ENCODE measurements at regions not wholly inside any gene's neighbourhood (a gene's known extent, or its start where the extent isn't known, plus 50 kb on each side); places are given as distances from the start of the nearest gene placed in this dataset.
"Not testable (repeated sequence)": the region's sequence is repeated elsewhere in the genome, so short reads cannot be mapped to it uniquely, and the experiment has no call there.

DNA sequence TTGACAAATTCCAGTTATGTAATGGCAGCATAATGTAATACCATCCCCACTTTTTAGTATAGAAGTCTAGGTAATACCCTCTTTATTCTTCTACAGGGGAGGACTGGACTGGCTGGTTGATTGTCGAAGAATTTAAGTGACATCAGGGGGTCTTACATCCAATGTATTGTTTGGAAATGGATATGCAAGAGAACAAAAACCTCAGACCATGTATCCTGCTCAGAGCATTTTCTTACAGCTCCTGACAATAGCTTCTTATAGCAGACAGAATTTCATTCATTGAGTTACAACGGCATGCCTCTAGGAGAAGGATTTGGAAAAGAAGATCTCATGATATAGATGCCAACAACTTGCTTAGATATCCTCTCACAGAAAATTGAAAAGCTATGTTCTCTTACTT, 2032.3 kb downstream of the EFNA5 start:
- DNase-seq = no peak

- DNase-seq = no peak
Observed at GRCh38 chr5:105632043-105632442, 2038.7 kb downstream of the EFNA5 start.

GRCh38 chr5:105630803-105631202, 2039.9 kb downstream of the EFNA5 start:
- no peak for DNase-seq

DNA sequence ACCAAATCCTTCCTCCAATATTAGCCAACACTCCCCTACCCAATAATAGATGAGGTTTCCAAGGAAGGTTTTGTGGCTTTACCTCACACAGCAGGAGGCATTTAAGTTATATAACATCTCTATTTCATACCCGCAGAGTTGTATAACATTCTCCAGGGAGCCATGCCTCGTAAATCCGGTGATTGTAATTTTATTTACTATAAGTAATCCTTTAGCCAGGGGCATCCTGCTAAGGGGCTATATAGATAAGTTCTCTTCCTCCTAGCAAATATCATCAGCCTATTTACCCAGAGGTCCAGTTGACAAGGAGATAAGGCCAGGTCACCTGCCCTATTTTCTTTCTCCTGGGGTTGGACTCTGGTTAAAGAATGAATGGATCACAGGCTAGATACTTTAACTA, 2051.0 kb downstream of the EFNA5 start:
- no peak for DNase-seq

- DNase-seq = no peak
Observed at GRCh38 chr5:105617436-105618215, 2053.1 kb downstream of the EFNA5 start.

GRCh38 chr5:105616599-105616998, 2054.0 kb upstream of the NUDT12 start:
- no peak for DNase-seq

GRCh38 chr5:105602406-105602805, 2039.8 kb upstream of the NUDT12 start:
- not testable (repeated sequence) for DNase-seq

DNA sequence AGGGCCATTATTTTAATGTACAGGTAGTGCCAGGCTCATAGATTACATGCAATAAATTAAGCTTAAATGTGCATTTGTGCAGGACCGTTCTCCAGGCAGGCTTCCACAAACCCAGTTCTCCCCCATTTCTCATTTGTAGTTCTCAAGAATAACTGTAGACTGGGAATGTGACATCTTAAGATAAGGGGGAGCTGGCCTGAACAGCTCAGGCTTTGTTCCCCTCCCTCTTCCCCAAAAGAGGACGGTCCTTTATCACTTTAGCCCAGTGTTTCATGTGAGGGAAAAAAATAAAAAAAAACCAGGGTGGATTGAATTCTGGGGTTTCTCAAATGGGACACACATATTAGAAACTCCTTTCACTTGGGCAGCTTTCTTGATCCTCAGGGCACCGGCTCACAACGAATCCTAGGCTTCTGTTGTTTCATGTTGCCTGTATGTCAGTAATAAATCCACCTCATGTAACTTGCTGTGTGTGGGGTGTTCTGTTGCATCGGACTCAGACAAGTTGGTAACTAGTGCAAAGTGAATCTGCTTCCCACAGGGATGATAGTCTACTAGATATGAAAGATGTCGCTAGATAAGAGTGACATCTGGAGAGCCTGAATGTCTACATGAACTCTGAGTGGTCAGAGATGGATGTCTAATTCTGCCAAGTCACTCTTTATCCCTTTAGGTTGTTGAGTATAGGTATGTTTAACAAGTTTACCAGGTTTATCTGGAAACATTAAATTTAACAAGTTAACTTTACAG, 2030.6 kb upstream of the NUDT12 start:
- no peak for DNase-seq

GRCh38 chr5:105587963-105588662, 2025.5 kb upstream of the NUDT12 start:
- no peak for DNase-seq

DNA sequence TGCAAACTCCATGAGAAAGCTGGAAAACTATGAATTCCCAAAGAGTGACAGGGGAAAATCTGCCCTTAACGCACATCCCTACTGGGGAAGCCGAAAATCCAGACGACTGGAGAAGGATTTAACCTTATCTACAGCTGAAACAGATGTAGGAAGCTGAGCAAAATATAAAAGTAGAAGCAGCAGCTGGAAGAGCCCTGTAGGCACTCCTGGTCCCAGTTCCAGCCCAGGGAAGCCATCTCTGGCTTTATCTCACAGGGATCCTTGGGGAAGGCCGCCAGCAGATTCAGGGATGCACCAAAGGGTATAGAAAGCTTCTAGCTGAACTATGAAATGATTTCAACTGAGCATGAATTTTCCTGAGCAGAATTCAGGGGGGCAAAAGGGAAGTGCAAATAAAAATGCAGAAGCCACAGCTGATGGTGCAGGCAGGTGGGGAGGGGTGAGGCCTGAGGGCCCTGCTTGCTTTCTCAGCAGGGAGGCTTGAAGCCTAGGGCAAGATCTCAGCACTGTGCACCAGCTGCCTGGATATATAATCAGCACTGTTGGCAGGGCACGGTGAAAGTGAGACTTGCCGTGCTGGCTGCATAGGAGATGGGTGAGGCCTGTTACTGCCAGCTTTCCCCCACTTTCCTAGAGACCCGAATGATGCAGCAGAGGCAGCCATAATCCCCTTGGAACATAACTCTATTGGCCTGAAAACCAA, 2019.5 kb upstream of the NUDT12 start:
- DNase-seq = no peak

DNA sequence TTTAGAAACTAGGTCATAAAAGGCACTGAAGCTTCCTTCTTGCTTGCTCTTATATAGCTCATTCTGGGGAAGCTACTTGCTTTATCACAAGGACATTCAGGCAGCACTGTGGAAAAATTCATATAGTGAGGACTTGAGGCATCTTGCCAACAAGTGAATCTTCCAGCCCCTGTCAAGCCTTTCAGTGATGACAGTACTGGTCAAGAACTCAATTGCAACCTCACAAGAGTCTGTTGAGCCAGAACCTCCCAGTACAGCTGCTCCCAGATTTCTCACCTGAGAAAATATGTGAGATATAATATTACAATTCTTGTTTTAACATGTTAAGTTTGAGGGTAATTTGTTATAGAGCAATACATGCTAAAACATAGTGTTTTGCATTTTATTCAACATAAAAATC, 2011.0 kb upstream of the NUDT12 start:
- no peak for DNase-seq

- no peak for DNase-seq
Observed at GRCh38 chr5:105565531-105565930, 2002.9 kb upstream of the NUDT12 start.

DNA sequence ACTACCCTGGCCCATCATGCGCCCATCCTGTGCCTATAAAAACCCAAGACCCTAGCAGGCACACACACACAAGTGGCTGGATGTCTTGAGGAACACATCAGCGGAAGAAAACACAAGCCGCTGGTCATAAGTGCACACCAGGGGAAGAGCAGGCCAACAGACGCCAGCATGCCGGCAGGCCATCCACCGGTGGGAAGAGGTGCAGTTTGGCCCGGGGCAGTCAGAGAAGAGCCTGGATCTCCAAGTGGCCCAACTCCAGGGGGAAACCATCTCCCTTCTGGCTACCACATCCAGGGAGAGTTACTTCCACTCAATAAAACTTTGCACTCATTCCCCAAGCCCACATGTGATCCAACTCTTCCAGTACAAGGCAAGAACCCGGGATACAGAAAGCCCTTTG, 2001.3 kb upstream of the NUDT12 start:
- no peak for DNase-seq

DNA sequence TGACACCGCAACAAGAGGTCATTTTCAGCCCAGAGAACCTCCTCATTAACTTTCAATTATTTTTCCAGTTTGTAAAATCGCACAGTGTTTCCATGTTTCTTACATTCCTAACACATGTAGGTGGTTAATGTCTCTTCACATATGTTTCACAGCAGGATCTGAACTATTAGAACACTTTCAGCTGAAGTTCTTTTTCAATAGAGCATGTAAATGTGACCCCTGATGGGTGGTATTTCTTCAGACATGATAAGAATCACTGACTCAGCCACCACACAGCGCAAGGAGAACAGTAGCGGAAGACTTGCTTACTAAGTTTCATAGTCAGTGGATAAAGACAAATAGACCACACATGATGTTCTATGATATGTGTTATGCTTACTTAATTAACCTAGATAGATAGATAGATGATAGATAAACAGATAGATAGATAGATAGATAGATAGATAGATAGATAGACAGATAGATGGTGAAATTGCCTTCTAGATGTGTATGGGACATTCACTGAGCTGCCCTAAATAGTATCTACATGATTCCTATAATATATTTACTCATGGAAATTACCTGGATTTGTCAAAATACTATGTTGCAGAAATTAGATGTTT, 1992.1 kb upstream of the NUDT12 start:
- no peak for DNase-seq

DNA sequence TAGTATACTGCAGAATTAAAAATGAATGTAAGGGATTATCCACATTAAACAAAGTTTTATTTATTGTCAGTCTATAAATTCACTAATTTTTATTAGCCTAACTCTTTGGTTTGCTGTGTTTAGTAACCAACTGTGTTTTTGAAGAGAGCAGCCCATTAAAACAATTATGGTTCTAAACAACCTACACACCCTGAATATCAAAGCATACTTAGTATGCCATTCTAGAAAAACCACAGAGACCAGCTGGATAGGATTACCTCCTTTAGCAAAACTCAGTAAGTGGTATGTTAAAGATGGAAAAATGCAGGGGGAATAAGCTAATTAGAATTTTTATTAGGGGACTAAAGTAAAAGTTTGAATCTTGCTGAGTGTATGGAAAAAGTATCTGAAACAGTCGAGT, 1981.7 kb upstream of the NUDT12 start:
- no peak for DNase-seq

GRCh38 chr5:105536675-105537074, 1974.1 kb upstream of the NUDT12 start:
- no peak for DNase-seq

- no peak for DNase-seq
Observed at GRCh38 chr5:105530716-105531261, 1968.2 kb upstream of the NUDT12 start.

GRCh38 chr5:105529851-105530250, 1967.3 kb upstream of the NUDT12 start:
- no peak for DNase-seq

DNA sequence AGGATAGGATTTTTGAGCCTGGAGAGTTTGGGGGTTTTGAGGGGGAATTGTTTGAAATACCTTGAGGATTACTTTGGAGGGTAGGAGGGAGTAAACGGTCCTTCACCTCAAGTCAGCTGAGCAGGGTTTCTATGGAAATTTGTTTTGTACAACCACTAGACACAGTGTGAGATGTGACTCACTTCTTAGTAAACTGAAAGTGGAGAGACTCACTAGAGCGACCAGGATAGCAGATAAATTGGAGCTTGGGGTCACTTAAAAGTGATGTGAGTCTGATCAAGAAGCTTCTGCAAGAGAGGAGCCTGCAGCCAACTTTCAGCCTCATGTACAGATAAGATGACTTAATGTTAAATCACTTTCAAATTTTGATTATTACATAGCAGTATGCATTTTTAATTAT, 1945.9 kb upstream of the NUDT12 start:
- no peak for DNase-seq

DNA sequence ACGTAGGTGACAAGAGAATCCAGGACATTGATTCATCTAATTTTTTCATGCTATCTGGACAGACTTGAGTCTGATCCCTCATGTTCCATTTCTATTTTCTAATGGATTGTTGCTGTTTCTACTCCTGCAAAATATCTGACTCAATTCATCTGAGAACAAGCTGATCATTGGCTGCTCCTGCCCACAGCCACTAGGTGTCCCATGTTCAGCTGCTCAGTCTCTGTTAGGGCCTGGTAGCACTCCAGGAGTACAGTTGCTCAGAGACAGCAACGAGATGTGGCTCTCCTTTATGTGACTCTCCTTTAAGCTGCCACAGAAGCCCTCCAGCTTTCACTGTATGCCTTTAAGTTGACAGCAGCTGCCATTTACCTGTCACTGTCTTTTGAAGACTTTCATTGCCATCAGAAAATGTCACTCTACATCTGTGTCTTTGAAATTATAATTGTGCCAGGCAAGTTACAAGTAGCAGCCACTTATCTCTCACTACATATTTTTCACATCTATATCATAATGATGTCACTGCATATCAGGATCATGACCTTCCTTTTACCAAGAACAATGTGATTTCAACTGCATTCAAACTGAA, 1944.2 kb upstream of the NUDT12 start:
- no peak for DNase-seq

- no peak for DNase-seq
Observed at GRCh38 chr5:105503950-105504349, 1941.4 kb upstream of the NUDT12 start.

- DNase-seq = no peak
Observed at GRCh38 chr5:105501315-105501714, 1938.7 kb upstream of the NUDT12 start.
